ENCODE measurements at regions not wholly inside any gene's neighbourhood (a gene's known extent, or its start where the extent isn't known, plus 50 kb on each side); places are given as distances from the start of the nearest gene placed in this dataset.

GRCh38 chr20:61126369-61127195 lies 125.5 kb upstream of the CDH4 start:
- no peaks in the 10 kb centered on the region for H3K36me3 Mint-ChIP-seq
- H3K27me3 Mint-ChIP-seq: peaks cover 0 to 22% (median 3%) of the 10 kb centered on the region in 5 donors
- no peaks in the 10 kb centered on the region for H3K9me3 Mint-ChIP-seq
- H3K4me1 Mint-ChIP-seq: peaks cover 0 to 18% (median 4%) of the 10 kb centered on the region in 4 donors
- DNase-seq (no peak), ATAC-seq (no peak)
- POLR2A ChIA-PET: no interaction called here
- H3K27ac Mint-ChIP-seq: peak overlapping the region in 1 of 10 donors; percentile 65
- H3K4me3 Mint-ChIP-seq: no peak overlapping the region

GRCh38 chr20:61127311-61128039 lies 124.6 kb upstream of the CDH4 start:
- peaks cover 0 to 3% (median 0%) of the 10 kb centered on the region in 9 donors for H3K9me3 Mint-ChIP-seq
- H3K36me3 Mint-ChIP-seq: no peaks in the 10 kb centered on the region
- H3K27me3 Mint-ChIP-seq: peaks cover 0 to 31% (median 3%) of the 10 kb centered on the region in 5 donors
- H3K4me3 Mint-ChIP-seq: no peak overlapping the region
- H3K4me1 Mint-ChIP-seq: peaks cover 0 to 18% (median 4%) of the 10 kb centered on the region in 4 donors
- no peak for DNase-seq
- POLR2A ChIA-PET: no interaction called here
- ATAC-seq: no peak
- H3K27ac Mint-ChIP-seq: no peak overlapping the region

- no peak overlapping the region for H3K27ac Mint-ChIP-seq
- POLR2A ChIA-PET: no interaction called here
- peak overlapping the region in 2 of 10 donors; percentile 2 to 14 for H3K4me3 Mint-ChIP-seq
- H3K4me1 Mint-ChIP-seq: peaks cover 0 to 18% (median 5%) of the 10 kb centered on the region in 4 donors
- peaks cover 0 to 3% (median 0%) of the 10 kb centered on the region in 9 donors for H3K9me3 Mint-ChIP-seq
- H3K27me3 Mint-ChIP-seq: peaks cover 0 to 44% (median 3%) of the 10 kb centered on the region in 5 donors
- ATAC-seq (no peak), DNase-seq (no peak)
- H3K36me3 Mint-ChIP-seq: no peaks in the 10 kb centered on the region
Observed at GRCh38 chr20:61128701-61129269, 123.3 kb upstream of the CDH4 start.

- POLR2A ChIA-PET: no interaction called here
- peaks cover 0 to 44% (median 3%) of the 10 kb centered on the region in 5 donors for H3K27me3 Mint-ChIP-seq
- peaks cover 0 to 18% (median 4%) of the 10 kb centered on the region in 4 donors for H3K4me1 Mint-ChIP-seq
Observed at GRCh38 chr20:61129311-61129710, 122.8 kb upstream of the CDH4 start.

DNA sequence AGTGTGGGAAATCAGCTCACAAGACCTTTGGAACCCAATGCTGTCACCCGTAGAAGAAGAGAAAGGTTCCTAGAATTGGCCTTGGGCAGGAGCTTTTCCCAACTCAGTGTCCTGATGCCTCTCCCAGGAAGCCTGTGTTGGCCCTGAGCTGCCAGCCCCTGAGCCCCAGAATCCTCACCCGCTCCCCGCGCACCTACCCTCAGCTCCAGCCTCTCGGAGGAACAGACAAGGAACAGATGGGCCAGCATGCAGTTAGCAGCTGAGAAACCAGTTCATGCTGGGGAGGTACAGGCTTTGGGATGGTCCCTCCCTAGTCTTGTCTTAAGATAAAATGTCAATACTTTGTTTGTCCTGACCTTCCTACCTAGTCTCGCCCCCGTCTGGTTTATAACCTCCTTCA lies 121.9 kb upstream of the CDH4 start:
- DNase-seq: no peak
- no peak overlapping the region for H3K4me3 Mint-ChIP-seq
- H3K27me3 Mint-ChIP-seq: peaks cover 0 to 44% (median 3%) of the 10 kb centered on the region in 5 donors
- H3K9me3 Mint-ChIP-seq: peaks cover 0 to 3% (median 0%) of the 10 kb centered on the region in 9 donors
- POLR2A ChIA-PET: no interaction called here
- H3K4me1 Mint-ChIP-seq: peaks cover 0 to 18% (median 4%) of the 10 kb centered on the region in 4 donors
- H3K27ac Mint-ChIP-seq: no peak overlapping the region
- ATAC-seq: no peak
- H3K36me3 Mint-ChIP-seq: no peaks in the 10 kb centered on the region

More at GRCh38 chr20:61129311-61129710, 122.8 kb upstream of the CDH4 start:
- Mint-ChIP-seq H3K36me3 (no peaks in the 10 kb centered on the region), H3K9me3 (peaks cover 0 to 3% (median 0%) of the 10 kb centered on the region in 9 donors), H3K27ac (no peak overlapping the region), H3K4me3 (peak overlapping the region in 3 of 10 donors; percentile 2 to 14 (median 13))
- no peak for DNase-seq
- no peak for ATAC-seq

DNA sequence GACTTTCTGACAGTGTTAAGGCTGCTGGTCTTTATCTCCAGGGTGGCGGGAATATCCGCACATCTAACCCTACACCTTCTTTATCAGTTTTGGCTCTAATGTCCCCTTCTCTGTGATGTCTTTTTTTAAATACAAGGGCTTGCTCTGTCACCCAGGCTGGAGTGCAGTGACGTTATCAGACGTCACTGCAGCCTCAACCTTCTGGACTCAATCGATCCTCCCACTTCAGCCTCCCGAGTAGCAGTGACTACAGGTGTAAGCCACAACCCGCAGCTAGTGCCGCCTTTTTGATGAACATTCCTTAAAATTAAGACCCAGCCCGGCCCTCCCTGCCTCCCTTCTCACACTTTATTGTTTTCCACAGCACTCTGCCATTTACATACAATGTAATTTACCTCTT lies 120.1 kb upstream of the CDH4 start:
- Mint-ChIP-seq H3K4me1 (peaks cover 0 to 18% (median 4%) of the 10 kb centered on the region in 4 donors), H3K36me3 (no peaks in the 10 kb centered on the region), H3K4me3 (no peak overlapping the region), H3K27me3 (peaks cover 2 to 44% (median 6%) of the 10 kb centered on the region in 5 donors), H3K27ac (no peak overlapping the region), H3K9me3 (peaks cover 0 to 3% (median 0%) of the 10 kb centered on the region in 9 donors)
- ATAC-seq (no peak), DNase-seq (no peak)
- POLR2A ChIA-PET: no interaction called here

DNA sequence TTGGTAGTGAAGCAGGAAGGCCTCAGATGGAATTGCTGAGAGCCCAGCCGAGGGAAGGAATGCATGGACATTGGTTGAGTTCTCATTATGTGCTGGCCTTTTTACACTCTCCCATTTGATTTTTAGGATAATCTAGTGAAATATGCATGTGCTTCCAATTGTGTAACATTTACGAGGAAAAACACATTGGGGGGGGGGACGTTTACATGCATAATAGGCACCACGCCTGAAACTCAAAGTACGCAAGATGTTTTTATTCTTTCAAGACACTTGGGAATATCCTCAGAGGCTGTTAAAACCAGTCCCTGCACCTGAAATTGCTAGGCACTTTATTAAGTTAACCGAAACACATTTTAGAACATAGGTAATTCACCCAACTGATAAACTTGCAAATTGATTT lies 118.5 kb upstream of the CDH4 start:
- DNase-seq (no peak), ATAC-seq (no peak)
- H3K4me1 Mint-ChIP-seq: peaks cover 0 to 18% (median 4%) of the 10 kb centered on the region in 4 donors
- H3K4me3 Mint-ChIP-seq: no peak overlapping the region
- peaks cover 0 to 3% (median 0%) of the 10 kb centered on the region in 9 donors for H3K9me3 Mint-ChIP-seq
- POLR2A ChIA-PET: no interaction called here
- H3K27me3 Mint-ChIP-seq: peaks cover 2 to 59% (median 6%) of the 10 kb centered on the region in 5 donors
- no peak overlapping the region for H3K27ac Mint-ChIP-seq
- no peaks in the 10 kb centered on the region for H3K36me3 Mint-ChIP-seq

DNA sequence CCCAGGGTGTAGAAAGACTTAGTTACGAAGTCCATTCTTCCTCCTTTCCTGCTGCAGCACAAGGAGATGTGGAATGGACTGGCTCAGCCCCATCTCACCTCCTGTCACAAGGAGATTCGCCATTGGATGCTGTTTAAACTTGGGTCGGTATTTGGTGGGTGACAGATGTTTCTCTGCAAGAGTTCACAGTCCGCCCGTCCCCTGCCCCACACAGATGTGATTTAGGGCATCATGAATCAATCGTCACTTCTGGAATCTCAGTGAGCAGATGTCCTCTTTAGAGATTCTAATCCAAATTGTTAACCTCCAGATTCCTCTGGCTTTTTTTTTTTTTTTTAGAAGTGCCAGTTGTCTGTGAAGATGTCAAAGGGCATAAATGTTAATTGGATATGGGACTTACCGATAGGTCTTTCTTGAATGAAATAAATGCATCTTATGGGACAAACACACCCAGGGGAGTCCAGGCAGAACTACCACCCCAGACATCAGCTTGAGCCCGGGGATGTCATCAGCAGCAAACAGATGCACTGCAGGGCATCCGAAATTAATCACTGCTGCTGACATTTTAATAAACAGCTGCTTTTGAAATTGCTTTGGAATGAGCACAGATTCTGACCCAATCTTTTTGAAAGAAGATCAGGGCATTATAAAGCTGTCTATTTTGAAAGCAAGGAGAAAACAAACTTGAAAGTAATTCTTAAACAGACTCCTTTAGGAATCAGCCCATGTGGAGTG lies 117.6 kb upstream of the CDH4 start:
- Mint-ChIP-seq H3K4me1 (peaks cover 0 to 11% (median 3%) of the 10 kb centered on the region in 4 donors), H3K36me3 (no peaks in the 10 kb centered on the region), H3K4me3 (no peak overlapping the region), H3K27ac (no peak overlapping the region), H3K27me3 (peaks cover 2 to 66% (median 7%) of the 10 kb centered on the region in 5 donors), H3K9me3 (peaks cover 0 to 3% (median 0%) of the 10 kb centered on the region in 9 donors)
- POLR2A ChIA-PET: no interaction called here
- DNase-seq (no peak), ATAC-seq (no peak)

GRCh38 chr20:61135266-61135665 lies 116.8 kb upstream of the CDH4 start:
- Mint-ChIP-seq H3K4me3 (no peak overlapping the region), H3K27me3 (peaks cover 2 to 63% (median 8%) of the 10 kb centered on the region in 5 donors)

DNA sequence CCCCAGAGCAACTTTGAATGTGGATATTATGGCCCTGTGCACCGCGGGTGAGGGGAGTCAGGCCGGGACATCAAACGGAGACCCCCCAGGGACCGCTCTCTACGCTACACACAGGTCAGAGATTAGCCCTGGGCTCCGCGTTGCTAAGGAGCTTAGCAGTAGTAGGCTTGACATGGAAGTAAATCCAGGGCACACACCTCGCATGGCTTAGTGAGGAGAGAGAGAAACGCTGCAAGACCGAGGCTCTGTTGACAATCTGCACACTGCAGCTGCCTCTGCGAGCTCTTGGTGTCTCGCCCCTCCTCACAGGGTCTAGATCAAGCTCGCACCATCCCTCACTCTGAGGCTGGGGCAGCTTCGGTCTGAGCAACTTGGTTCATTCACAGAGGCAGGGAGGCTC lies 116.1 kb upstream of the CDH4 start:
- no peak overlapping the region for H3K4me3 Mint-ChIP-seq
- no peak overlapping the region for H3K27ac Mint-ChIP-seq
- H3K4me1 Mint-ChIP-seq: peaks cover 0 to 1% (median 0%) of the 10 kb centered on the region in 4 donors
- DNase-seq: no peak
- peaks cover 2 to 56% (median 7%) of the 10 kb centered on the region in 5 donors for H3K27me3 Mint-ChIP-seq
- no peak for ATAC-seq
- no peaks in the 10 kb centered on the region for H3K36me3 Mint-ChIP-seq
- POLR2A ChIA-PET: no interaction called here
- peaks cover 0 to 3% (median 0%) of the 10 kb centered on the region in 9 donors for H3K9me3 Mint-ChIP-seq

More at GRCh38 chr20:61135266-61135665, 116.8 kb upstream of the CDH4 start:
- no peak for DNase-seq
- POLR2A ChIA-PET: no interaction called here
- peaks cover 0 to 5% (median under 1%) of the 10 kb centered on the region in 4 donors for H3K4me1 Mint-ChIP-seq
- ATAC-seq: no peak
- H3K36me3 Mint-ChIP-seq: no peaks in the 10 kb centered on the region
- no peak overlapping the region for H3K27ac Mint-ChIP-seq
- H3K9me3 Mint-ChIP-seq: peaks cover 0 to 3% (median 0%) of the 10 kb centered on the region in 9 donors

DNA sequence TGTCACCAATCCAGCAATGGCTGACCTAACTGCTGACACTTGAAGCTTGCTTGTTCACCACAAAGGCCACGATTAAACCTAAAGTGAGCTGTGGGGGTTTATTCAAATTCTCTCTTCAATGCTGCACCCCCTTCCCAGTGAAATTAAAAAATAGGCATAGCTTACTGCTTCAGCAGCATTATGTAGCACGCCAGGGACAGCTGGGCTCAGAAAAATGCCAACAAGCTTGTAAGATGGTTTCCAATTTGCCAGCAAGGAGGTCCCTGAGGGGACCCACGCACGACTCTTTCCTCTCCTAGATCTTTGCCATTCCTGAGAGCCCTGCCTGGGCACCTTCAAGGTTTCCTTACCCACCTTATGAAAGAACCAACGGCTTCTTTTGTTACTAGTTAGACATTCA lies 113.5 kb upstream of the CDH4 start:
- H3K4me3 Mint-ChIP-seq: no peak overlapping the region
- peaks cover 0 to 4% (median 0%) of the 10 kb centered on the region in 9 donors for H3K9me3 Mint-ChIP-seq
- H3K27me3 Mint-ChIP-seq: peaks cover 0 to 30% (median 7%) of the 10 kb centered on the region in 5 donors
- no peak for ATAC-seq
- H3K27ac Mint-ChIP-seq: no peak overlapping the region
- H3K4me1 Mint-ChIP-seq: no peaks in the 10 kb centered on the region
- no peak for DNase-seq
- POLR2A ChIA-PET: no interaction called here
- H3K36me3 Mint-ChIP-seq: no peaks in the 10 kb centered on the region

GRCh38 chr20:61139031-61139430 lies 113.0 kb upstream of the CDH4 start:
- no peak for DNase-seq
- peaks cover 0 to 4% (median 0%) of the 10 kb centered on the region in 9 donors for H3K9me3 Mint-ChIP-seq
- peaks cover 0 to 27% (median 7%) of the 10 kb centered on the region in 5 donors for H3K27me3 Mint-ChIP-seq
- H3K4me1 Mint-ChIP-seq: no peaks in the 10 kb centered on the region
- H3K36me3 Mint-ChIP-seq: no peaks in the 10 kb centered on the region
- no peak overlapping the region for H3K4me3 Mint-ChIP-seq
- ATAC-seq: no peak
- no peak overlapping the region for H3K27ac Mint-ChIP-seq
- POLR2A ChIA-PET: no interaction called here
